Activated T-cell treated with anti-CD3 and anti-CD28 coated beads for 4 hours (primary cell): ENCODE measurements at regions not wholly inside any gene's neighbourhood (a gene's known extent, or its start where the extent isn't known, plus 50 kb on each side); places are given as distances from the start of the nearest gene placed in this dataset.

Source experiments
- DNase-seq: peaks from one replicate; pipeline ENCODE4 v3.0.0-alpha.2; 2020

DNA sequence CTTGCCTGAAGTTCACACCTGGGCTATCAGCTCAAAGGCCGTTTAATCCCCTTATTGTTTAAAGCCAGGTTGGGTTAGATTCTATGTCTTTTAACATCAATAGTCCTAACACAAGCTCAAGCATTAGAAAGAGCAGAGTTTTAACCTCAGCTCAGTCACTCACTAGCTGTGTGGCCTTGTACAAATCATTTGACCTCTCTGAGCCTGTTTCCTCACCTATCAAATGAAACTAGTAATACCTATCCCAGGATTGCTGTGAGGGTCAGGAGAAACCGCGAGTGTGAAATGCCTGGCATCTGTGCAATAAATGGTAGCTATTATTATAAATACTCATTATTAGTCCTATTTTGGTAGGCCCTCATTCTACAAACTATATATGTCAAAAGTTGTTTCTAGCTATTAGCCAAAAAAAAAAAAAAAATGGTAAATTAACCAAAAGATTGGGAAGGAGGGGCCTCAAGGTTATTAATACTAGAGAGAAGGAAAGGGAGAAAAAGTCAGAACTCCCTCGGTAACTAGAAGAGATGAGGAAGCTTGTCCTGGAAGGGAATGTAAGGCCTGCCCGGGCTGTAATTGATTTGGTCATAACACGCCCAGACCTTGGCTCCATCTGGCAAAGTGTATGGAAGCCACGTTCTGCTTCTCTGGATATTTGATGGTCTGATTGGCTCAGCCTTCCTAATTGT, 510.5 kb upstream of the PROK2 start:
- DNase-seq = no peak

DNA sequence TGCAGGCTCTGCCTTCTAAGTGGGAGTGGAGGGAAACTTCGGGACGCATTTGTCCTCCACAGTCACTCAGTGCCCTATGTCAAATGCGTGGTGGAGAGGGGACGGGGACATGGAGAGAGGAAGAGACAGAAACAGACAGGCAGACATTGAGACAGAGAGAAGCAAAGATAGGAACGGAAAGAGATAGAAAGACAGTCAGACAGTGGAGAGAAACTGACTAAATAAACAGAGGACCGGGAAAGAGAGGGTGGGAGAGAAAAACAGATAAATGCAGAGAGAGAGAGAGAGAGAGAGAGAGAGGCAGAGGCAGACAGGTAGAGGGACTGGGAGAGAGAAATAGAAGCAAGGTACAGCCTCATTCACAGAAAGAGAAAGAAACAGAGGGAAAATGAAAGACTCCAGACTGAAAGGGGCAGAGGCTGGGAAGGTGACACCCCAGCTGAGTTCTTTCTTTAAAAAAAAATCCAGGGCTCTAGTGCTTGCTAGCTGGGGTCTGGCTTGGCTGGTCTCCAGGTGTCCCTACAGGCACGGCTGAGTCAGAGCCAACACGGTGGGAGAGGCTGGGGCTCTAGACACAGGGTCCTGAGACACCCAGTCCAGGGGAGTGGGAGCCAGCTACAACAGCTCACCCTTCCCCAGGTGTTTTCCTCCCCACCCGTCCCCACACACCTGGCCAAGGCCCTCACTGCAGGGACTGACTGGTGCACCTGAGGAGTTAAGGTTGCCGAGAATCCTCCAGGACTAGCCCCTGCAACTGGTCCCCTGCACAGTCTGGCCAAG, 506.1 kb upstream of the PROK2 start:
- DNase-seq = no peak

- no peak for DNase-seq
Observed at GRCh38 chr3:72289692-72290071, 504.7 kb upstream of the PROK2 start.

GRCh38 chr3:72288955-72289691, 504.2 kb upstream of the PROK2 start:
- DNase-seq = no peak

GRCh38 chr3:72287956-72288355, 503.0 kb upstream of the PROK2 start:
- no peak for DNase-seq

GRCh38 chr3:72285502-72285901, 500.6 kb upstream of the PROK2 start:
- no peak for DNase-seq

GRCh38 chr3:72284471-72284870, 499.5 kb upstream of the PROK2 start:
- DNase-seq = no peak

DNA sequence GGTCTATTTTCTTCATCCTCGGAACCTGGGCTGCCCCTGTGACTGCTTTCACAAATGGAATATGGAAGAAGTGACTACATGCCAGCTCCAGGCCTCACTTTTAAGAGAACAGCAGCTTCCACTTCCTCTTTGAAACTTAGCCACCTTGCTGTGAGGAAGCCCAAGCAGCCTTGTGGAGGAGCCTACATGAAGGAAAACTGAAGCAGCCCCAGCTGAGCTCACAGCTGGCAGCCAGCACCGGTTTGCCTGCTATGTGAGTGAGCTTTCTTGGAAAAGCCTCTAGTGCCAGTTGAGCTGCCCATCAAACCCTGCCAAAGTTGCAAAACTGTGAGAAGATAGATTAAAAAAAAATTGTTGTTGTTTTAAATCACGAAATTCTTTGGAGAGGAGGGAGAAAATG, 498.0 kb upstream of the PROK2 start:
- no peak for DNase-seq

DNA sequence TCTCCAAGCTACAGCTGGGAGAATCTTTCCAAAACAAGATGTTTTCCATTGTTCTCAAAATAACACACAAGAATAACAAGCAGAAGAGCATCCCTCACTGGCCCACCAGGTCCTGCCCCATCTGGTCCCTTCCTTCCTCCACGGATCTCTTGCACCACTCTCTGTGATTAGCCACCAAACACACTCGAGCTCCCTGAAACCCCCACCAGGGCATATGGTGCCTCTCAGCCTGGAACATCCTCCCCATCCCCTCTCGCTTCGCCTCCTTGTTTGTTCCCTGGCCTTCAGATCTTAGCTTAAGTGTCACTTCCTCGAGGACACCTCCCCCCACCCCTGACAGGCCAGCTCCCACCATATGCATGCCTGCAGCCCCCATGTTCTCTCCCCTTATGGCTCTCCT, 496.6 kb upstream of the PROK2 start:
- DNase-seq = no peak

- DNase-seq = no peak
Observed at GRCh38 chr3:72280876-72281275, 495.9 kb upstream of the PROK2 start.

DNA sequence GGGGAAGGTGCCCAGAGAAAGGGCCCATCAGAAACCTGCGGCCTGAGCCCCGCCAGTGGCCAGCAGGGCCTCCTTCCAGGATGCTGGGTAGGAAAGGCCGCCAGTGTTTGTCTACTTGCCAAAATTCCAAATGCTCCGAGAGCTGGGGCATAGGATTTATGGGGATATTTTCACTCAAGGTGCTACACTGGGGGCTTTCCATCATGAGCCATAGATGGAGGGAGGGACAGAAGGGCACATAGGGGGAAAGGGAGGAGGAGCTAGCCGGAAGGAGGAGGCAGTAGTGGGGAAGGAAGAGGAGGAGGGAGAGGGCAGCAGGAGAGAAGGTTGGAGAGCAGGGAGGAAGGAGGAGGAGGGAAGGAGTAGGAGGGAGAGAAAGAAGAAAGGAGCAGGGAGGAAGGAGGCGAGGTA, 494.7 kb upstream of the PROK2 start:
- no peak for DNase-seq

DNA sequence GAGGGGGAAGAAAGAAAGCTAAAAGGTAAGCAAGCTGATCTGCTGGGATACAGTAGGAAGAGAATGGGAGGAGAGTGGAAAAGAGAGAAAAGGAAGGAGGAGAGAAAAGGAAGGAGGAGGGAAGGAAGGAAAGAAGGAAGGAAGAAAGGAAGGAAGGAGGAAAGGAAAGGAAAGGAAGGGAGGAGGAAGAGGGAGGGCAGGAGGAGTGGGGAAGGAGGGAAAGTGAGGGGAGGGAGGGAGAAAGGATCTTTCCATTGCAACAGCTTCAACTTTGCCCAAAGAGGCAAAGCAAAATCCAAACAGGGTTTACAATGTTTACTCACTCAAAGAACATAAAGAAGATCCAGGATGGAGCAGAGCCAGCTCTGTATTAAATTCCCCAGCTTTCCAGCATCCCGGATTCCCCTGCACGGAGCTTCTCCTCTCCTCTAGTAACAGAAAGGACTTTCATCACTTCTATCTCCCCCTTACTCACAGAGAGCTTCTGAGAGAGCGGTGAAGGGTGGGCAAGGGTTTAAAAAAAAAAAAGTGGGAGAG, 494.2 kb upstream of the PROK2 start:
- no peak for DNase-seq

GRCh38 chr3:72278349-72279067, 493.6 kb upstream of the PROK2 start:
- no peak for DNase-seq

- DNase-seq = no peak
Observed at GRCh38 chr3:72277710-72278109, 492.8 kb upstream of the PROK2 start.

GRCh38 chr3:72276806-72277205, 491.9 kb upstream of the PROK2 start:
- DNase-seq = no peak

GRCh38 chr3:72275331-72275751, 490.4 kb upstream of the PROK2 start:
- no peak for DNase-seq

GRCh38 chr3:72274493-72275330, 489.8 kb upstream of the PROK2 start:
- no peak for DNase-seq

DNA sequence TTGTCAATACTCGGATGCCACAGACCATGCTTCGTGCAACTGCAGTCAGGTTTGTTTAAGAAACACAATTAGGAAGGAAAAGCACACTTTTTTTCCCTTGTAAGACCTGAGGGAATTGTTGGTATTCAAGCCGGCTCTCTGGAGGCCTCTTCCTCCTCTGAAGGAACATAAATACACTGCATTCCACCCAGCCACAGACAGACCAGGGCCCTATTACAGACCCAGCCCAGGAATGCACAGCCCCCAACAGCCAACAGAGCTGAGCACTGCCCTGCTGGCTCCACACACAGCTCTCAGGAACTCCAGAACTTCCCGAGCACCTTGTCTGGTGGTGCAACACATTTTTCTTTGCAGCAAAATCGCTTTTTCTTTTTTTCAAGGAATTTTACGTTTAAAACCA, 488.7 kb upstream of the PROK2 start:
- DNase-seq = no peak

GRCh38 chr3:72272356-72272755, 487.4 kb upstream of the PROK2 start:
- no peak for DNase-seq

DNA sequence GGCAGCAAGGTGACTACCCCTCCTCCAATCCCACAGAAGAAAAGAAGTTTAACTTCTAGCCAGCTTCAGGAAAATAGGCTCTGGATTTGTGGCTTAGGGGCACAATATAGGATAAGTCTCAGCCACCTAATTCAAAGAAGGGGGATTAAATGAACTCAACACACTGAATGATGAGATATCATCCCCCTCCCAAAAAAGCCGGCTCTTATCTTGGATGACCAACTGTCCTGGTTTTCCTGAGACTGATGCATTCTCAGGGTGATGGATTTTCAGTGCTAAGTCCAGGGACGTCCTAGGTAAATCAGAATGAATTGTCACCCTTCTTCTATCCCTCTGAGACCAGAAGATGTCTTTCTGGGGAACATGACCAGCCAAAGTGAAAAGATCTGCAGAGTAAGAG, 487.0 kb upstream of the PROK2 start:
- DNase-seq = no peak

GRCh38 chr3:72271216-72271615, 486.3 kb upstream of the PROK2 start:
- DNase-seq = no peak

DNA sequence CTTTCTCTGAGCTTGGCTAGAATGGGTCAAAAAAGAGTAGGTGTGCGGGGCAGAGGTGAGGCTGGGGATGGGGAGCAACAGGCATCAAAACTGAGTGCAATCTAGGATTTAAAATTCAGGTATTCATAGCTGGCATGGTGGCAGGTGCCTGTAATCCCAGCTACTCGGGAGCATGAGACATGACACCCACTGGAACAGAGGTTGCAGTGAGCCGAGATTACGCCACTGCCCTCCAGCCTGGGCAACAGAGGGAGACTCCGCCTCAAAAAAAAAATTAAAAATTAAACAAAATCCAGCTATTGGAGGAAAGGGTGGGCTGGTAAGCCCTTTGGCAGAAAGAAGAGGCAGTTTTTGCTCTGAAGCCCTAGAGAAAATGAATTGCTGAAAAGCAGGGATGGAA, 485.8 kb upstream of the PROK2 start:
- no peak for DNase-seq
